ENCODE measurements at regions not wholly inside any gene's neighbourhood (a gene's known extent, or its start where the extent isn't known, plus 50 kb on each side); places are given as distances from the start of the nearest gene placed in this dataset.

DNA sequence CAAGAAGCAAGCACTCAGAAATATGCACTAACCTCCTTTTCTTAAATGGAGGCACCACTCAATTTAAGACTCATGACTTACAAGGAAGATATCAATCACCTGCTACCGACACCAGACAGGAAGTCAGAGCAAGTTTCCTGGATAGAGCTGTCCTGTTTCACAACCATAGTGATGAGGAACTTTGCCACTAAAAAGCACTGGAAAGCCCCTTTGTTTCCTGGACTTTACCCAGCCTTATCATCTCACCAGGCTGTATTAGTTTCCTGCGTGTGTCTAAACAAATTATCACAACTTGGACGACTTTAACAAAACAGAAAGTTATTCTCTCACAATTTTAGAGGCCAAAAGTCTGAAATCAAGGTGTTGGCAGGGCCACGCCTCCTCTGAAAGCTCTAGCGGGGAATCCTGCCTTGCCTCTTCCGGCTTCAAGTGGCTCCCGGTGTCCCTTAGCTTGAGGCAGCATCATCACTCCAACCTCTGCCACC is 253.8 kb upstream of the STXBP5 start:
- Histone ChIP-seq H3K4me2 (ENCODE audit: extremely low read depth, insufficient read depth, low read length) (no peak overlapping the region), H3K27ac (ENCODE audit: insufficient read depth, low read length) (no peak overlapping the region), H3K79me2 (ENCODE audit: control insufficient read depth, insufficient read depth, low read length) (no peaks in the 10 kb centered on the region), H3K9ac (ENCODE audit: insufficient read depth, low read length) (no peak overlapping the region), H2AFZ (ENCODE audit: low read length) (no peak overlapping the region), H3K27me3 (ENCODE audit: control insufficient read depth, insufficient read depth, low read length) (no peaks in the 10 kb centered on the region), H3K9me3 (ENCODE audit: control insufficient read depth, insufficient read depth, low read depth, low read length) (no peaks in the 10 kb centered on the region), H3K4me3 (replicated peaks in 1 of 4; ENCODE audit: control extremely low read depth in 1 of 4, insufficient read depth in 1 of 4, low read depth in 3 of 4, low read length in 4 of 4) (no peak overlapping the region), H3K4me1 (ENCODE audit: control insufficient read depth, extremely low read depth, insufficient read depth, low read length) (no peaks in the 10 kb centered on the region), H3K36me3 (ENCODE audit: control insufficient read depth, insufficient read depth, low read length) (no peaks in the 10 kb centered on the region), H4K20me1 (ENCODE audit: control insufficient read depth, extremely low read depth, insufficient read depth, low read length) (no peaks in the 10 kb centered on the region)
- no peak for TF ChIP-seq EZH2 (IDR thresholded peaks at IDR 0.05; ENCODE audit: low read length, missing control alignments)
- TF ChIP-seq, protein P1, sequence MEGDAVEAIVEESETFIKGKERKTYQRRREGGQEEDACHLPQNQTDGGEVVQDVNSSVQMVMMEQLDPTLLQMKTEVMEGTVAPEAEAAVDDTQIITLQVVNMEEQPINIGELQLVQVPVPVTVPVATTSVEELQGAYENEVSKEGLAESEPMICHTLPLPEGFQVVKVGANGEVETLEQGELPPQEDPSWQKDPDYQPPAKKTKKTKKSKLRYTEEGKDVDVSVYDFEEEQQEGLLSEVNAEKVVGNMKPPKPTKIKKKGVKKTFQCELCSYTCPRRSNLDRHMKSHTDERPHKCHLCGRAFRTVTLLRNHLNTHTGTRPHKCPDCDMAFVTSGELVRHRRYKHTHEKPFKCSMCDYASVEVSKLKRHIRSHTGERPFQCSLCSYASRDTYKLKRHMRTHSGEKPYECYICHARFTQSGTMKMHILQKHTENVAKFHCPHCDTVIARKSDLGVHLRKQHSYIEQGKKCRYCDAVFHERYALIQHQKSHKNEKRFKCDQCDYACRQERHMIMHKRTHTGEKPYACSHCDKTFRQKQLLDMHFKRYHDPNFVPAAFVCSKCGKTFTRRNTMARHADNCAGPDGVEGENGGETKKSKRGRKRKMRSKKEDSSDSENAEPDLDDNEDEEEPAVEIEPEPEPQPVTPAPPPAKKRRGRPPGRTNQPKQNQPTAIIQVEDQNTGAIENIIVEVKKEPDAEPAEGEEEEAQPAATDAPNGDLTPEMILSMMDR (conservative IDR thresholded peaks at IDR 0.05 in 1 of 2, IDR thresholded peaks at IDR 0.05 in 1 of 2; ENCODE audit: low read depth in 1 of 2, low read length in 2 of 2), result no peak
- peak in 1 of 2 donors; percentile 7 for DNase-seq (ENCODE audit: low read depth in 2 of 2)

DNA sequence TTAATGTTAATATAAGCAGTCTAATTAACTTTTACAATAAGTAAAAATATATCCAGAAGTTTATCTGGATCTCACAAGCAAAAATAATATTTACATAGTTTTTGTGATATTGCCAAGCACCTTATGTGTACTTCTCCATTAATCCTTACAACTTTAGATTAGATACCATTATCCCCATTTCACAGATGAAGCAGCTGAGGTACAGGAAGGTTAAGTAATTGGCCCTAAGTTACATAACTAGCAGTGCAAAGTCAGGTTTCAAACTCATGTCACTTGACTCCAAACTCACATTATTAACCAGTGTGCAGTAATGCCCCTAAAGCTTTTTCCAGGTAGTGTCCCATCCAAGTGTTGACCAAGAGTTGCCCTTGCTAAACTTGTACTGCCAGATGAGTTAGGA is 248.6 kb upstream of the STXBP5 start:
- no peak for TF ChIP-seq EZH2 (IDR thresholded peaks at IDR 0.05; ENCODE audit: low read length, missing control alignments)
- TF ChIP-seq, protein P1 (conservative IDR thresholded peaks at IDR 0.05 in 1 of 2, IDR thresholded peaks at IDR 0.05 in 1 of 2; ENCODE audit: low read depth in 1 of 2, low read length in 2 of 2), result no peak
- Histone ChIP-seq H3K4me2 (ENCODE audit: extremely low read depth, insufficient read depth, low read length) (no peak overlapping the region), H3K9ac (ENCODE audit: insufficient read depth, low read length) (no peak overlapping the region), H2AFZ (ENCODE audit: low read length) (no peak overlapping the region), H4K20me1 (ENCODE audit: control insufficient read depth, extremely low read depth, insufficient read depth, low read length) (no peaks in the 10 kb centered on the region), H3K27me3 (ENCODE audit: control insufficient read depth, insufficient read depth, low read length) (no peaks in the 10 kb centered on the region), H3K36me3 (ENCODE audit: control insufficient read depth, insufficient read depth, low read length) (no peaks in the 10 kb centered on the region), H3K9me3 (ENCODE audit: control insufficient read depth, insufficient read depth, low read depth, low read length) (no peaks in the 10 kb centered on the region), H3K4me1 (ENCODE audit: control insufficient read depth, extremely low read depth, insufficient read depth, low read length) (no peaks in the 10 kb centered on the region), H3K4me3 (replicated peaks in 1 of 4; ENCODE audit: control extremely low read depth in 1 of 4, insufficient read depth in 1 of 4, low read depth in 3 of 4, low read length in 4 of 4) (no peak overlapping the region), H3K79me2 (ENCODE audit: control insufficient read depth, insufficient read depth, low read length) (no peaks in the 10 kb centered on the region), H3K27ac (ENCODE audit: insufficient read depth, low read length) (no peak overlapping the region)
- DNase-seq (ENCODE audit: low read depth in 2 of 2), result no peak

DNA sequence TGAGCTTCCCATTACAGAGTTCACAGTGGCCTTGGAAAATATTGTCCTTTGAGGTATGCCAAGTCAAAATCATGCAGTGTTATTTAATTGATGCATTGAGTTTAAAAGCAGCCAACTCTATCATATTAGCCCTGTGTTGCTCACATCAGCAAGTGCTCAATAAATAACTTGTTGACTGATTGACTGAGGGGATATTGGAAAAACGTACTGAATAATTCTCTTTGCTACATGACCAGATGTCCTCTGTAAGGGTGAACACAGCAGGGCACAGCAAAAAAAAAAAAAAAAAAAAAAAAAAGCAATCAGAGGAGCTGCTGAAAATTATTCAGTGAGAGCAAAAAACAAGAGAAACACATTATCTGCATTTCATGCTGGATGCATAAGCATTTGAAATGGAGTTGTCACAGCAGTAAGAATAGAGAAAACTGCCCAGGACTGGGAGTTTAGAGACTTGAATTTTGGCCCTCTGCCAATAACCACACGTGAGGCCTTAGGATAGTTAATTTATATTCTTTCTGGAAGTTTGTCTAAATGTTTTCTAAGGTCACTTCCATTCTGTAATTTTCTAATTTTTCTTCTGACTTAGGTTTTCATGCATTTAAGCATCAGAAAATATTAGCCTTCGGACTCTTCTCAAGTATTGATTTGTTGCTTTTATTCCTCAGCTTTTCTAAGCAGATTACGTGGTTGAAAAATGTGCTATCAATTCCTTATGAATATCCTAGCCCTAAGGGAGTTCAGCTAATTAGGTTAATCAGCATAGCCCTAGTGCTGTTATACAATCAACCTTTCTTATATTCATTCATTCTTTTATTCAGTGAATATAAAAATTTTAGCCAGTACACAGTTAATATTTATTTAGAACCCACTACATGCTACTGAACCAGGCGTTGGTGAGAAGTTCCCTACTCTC is 246.8 kb upstream of the STXBP5 start:
- Histone ChIP-seq H2AFZ (ENCODE audit: low read length) (no peak overlapping the region), H3K36me3 (ENCODE audit: control insufficient read depth, insufficient read depth, low read length) (no peaks in the 10 kb centered on the region), H3K4me2 (ENCODE audit: extremely low read depth, insufficient read depth, low read length) (no peak overlapping the region), H3K9ac (ENCODE audit: insufficient read depth, low read length) (no peak overlapping the region), H3K27me3 (ENCODE audit: control insufficient read depth, insufficient read depth, low read length) (no peaks in the 10 kb centered on the region), H3K4me1 (ENCODE audit: control insufficient read depth, extremely low read depth, insufficient read depth, low read length) (no peaks in the 10 kb centered on the region), H3K9me3 (ENCODE audit: control insufficient read depth, insufficient read depth, low read depth, low read length) (no peaks in the 10 kb centered on the region), H3K79me2 (ENCODE audit: control insufficient read depth, insufficient read depth, low read length) (no peaks in the 10 kb centered on the region), H3K27ac (ENCODE audit: insufficient read depth, low read length) (no peak overlapping the region), H4K20me1 (ENCODE audit: control insufficient read depth, extremely low read depth, insufficient read depth, low read length) (no peaks in the 10 kb centered on the region), H3K4me3 (replicated peaks in 1 of 4; ENCODE audit: control extremely low read depth in 1 of 4, insufficient read depth in 1 of 4, low read depth in 3 of 4, low read length in 4 of 4) (no peak overlapping the region)
- peak in 1 of 2 donors; percentile 9 for DNase-seq (ENCODE audit: low read depth in 2 of 2)
- no peak for TF ChIP-seq EZH2 (IDR thresholded peaks at IDR 0.05; ENCODE audit: low read length, missing control alignments)
- TF ChIP-seq, protein P1 (conservative IDR thresholded peaks at IDR 0.05 in 1 of 2, IDR thresholded peaks at IDR 0.05 in 1 of 2; ENCODE audit: low read depth in 1 of 2, low read length in 2 of 2), result no peak
